Osteocyte (in vitro differentiated cells): ENCODE measurements at regions not wholly inside any gene's neighbourhood (a gene's known extent, or its start where the extent isn't known, plus 50 kb on each side); places are given as distances from the start of the nearest gene placed in this dataset.

ENCODE experiments used
- DNase-seq: peaks from one replicate; pipeline ENCODE4 v3.0.0; 2021; ENCODE audit warnings: mixed read lengths; ENCODE audit not compliant: unreplicated experiment; ENCODE audit errors: extremely low spot score
- H3K27ac Mint-ChIP-seq: one replicate; pipeline ENCODE4 v1.8.0; 2021; ENCODE audit warnings: mild to moderate bottlenecking, mixed read lengths; ENCODE audit not compliant: unreplicated experiment
- H3K27me3 Mint-ChIP-seq: one replicate; pipeline ENCODE4 v1.8.0; 2021; ENCODE audit warnings: mixed read lengths; ENCODE audit not compliant: unreplicated experiment
- H3K36me3 Mint-ChIP-seq: one replicate; pipeline ENCODE4 v1.8.0; 2021; ENCODE audit warnings: mixed read lengths; ENCODE audit not compliant: unreplicated experiment
- H3K4me1 Mint-ChIP-seq: one replicate; pipeline ENCODE4 v1.8.0; 2021; ENCODE audit warnings: mixed read lengths; ENCODE audit not compliant: unreplicated experiment
- H3K4me3 Mint-ChIP-seq: one replicate; pipeline ENCODE4 v1.8.0; 2021; ENCODE audit warnings: mild to moderate bottlenecking, moderate library complexity, mixed read lengths; ENCODE audit not compliant: unreplicated experiment
- H3K9me3 Mint-ChIP-seq: one replicate; pipeline ENCODE4 v1.8.0; 2021; ENCODE audit warnings: mixed read lengths; ENCODE audit not compliant: unreplicated experiment
- TF ChIP-seq, protein P1 (sequence below): fragments of 200-600 bp; sonication (generic); IDR thresholded peaks from 2 replicates; pipeline ENCODE4 v1.5.0; 2021; ENCODE audit warnings: antibody characterized with exemption, mild to moderate bottlenecking, moderate library complexity

DNA sequence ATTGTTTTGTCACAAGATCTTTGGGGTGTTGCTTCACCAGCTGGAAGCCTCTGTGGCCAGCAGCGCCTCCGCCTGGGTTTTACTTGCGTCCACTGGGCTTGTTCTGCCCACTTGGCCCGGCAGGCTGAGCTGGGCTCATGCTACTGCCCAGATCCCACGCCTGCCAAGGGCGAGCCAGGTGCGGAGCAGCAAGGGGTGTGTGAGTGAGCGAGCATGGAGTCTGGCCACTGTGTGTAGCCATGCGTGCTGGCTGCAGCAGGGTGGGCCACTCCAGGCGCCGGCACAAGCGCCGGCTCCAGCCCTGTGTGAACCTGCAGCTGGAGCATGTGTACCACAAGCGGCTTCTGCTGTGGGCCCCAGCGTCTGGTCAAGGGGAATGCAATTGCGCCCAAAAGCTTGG lies 416.5 kb upstream of the RGMA start:
- TF ChIP-seq, protein P1, sequence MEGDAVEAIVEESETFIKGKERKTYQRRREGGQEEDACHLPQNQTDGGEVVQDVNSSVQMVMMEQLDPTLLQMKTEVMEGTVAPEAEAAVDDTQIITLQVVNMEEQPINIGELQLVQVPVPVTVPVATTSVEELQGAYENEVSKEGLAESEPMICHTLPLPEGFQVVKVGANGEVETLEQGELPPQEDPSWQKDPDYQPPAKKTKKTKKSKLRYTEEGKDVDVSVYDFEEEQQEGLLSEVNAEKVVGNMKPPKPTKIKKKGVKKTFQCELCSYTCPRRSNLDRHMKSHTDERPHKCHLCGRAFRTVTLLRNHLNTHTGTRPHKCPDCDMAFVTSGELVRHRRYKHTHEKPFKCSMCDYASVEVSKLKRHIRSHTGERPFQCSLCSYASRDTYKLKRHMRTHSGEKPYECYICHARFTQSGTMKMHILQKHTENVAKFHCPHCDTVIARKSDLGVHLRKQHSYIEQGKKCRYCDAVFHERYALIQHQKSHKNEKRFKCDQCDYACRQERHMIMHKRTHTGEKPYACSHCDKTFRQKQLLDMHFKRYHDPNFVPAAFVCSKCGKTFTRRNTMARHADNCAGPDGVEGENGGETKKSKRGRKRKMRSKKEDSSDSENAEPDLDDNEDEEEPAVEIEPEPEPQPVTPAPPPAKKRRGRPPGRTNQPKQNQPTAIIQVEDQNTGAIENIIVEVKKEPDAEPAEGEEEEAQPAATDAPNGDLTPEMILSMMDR = no peak
- Mint-ChIP-seq H3K36me3 (peaks cover 2% of the 10 kb centered on the region), H3K9me3 (peaks cover 4% of the 10 kb centered on the region), H3K4me1 (peaks cover 17% of the 10 kb centered on the region), H3K4me3 (no peak overlapping the region), H3K27ac (no peak overlapping the region), H3K27me3 (no peaks in the 10 kb centered on the region)
- DNase-seq = no peak

- no peaks in the 10 kb centered on the region for H3K27me3 Mint-ChIP-seq
- H3K4me3 Mint-ChIP-seq = no peak overlapping the region
- H3K36me3 Mint-ChIP-seq = no peaks in the 10 kb centered on the region
- peak overlapping the region; percentile 76 for H3K27ac Mint-ChIP-seq
- DNase-seq = no peak
- no peaks in the 10 kb centered on the region for H3K9me3 Mint-ChIP-seq
- H3K4me1 Mint-ChIP-seq = peaks cover 52% of the 10 kb centered on the region
- TF ChIP-seq, protein P1 = no peak
These were observed 412.9 kb upstream of the RGMA start for GRCh38 chr15:93501946-93502345.

DNA sequence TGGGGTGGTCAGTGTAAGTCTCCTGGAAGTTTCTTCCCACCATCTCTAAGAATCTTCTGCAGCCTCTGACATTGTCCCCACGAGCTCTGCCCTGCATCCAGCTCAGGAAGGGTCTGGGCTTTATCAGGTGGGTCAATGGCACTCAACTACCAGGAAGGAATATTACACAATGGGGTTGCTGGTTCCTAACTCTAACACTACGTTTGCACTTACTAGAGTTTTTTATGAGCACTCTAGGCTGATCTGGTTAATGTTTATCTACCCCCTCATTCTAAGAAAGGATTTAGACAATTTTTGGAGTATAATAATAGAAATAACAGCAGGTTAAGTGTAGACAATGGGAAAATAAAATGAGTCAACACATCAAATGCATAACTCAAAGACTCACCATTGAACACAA lies 411.1 kb upstream of the RGMA start:
- H3K36me3 Mint-ChIP-seq = no peaks in the 10 kb centered on the region
- TF ChIP-seq, protein P1 = no peak
- H3K4me1 Mint-ChIP-seq = peaks cover 64% of the 10 kb centered on the region
- no peaks in the 10 kb centered on the region for H3K9me3 Mint-ChIP-seq
- no peak overlapping the region for H3K27ac Mint-ChIP-seq
- DNase-seq = no peak
- no peaks in the 10 kb centered on the region for H3K27me3 Mint-ChIP-seq
- H3K4me3 Mint-ChIP-seq = no peak overlapping the region

- Mint-ChIP-seq H3K4me3 (no peak overlapping the region), H3K4me1 (peaks cover 62% of the 10 kb centered on the region)
These were observed 408.3 kb upstream of the RGMA start for GRCh38 chr15:93497291-93497690.

GRCh38 chr15:93496888-93497287 lies 407.9 kb upstream of the RGMA start:
- Mint-ChIP-seq H3K27ac (peak overlapping the region; percentile 72), H3K27me3 (no peaks in the 10 kb centered on the region), H3K36me3 (no peaks in the 10 kb centered on the region), H3K4me3 (peak overlapping the region; percentile 1), H3K9me3 (no peaks in the 10 kb centered on the region), H3K4me1 (peaks cover 58% of the 10 kb centered on the region)
- DNase-seq = no peak
- TF ChIP-seq, protein P1 = no peak

More at GRCh38 chr15:93497291-93497690, 408.3 kb upstream of the RGMA start:
- no peaks in the 10 kb centered on the region for H3K9me3 Mint-ChIP-seq
- H3K27me3 Mint-ChIP-seq = no peaks in the 10 kb centered on the region
- no peak for DNase-seq
- TF ChIP-seq, protein P1 = no peak
- H3K36me3 Mint-ChIP-seq = no peaks in the 10 kb centered on the region
- H3K27ac Mint-ChIP-seq = peak overlapping the region; percentile 80
